Neural crest cell (in vitro differentiated cells): ENCODE measurements at regions not wholly inside any gene's neighbourhood (a gene's known extent, or its start where the extent isn't known, plus 50 kb on each side); places are given as distances from the start of the nearest gene placed in this dataset.
"Not testable (repeated sequence)": the region's sequence is repeated elsewhere in the genome, so short reads cannot be mapped to it uniquely, and the experiment has no call there.

Source experiments
- DNase-seq: peaks from one replicate; pipeline ENCODE4 v3.0.0; 2021; ENCODE audit warnings: low read depth, mixed read lengths, low spot score
- H3K27ac Mint-ChIP-seq: one replicate; pipeline ENCODE4 v1.8.0; 2021; ENCODE audit warnings: mild to moderate bottlenecking, mixed read lengths; ENCODE audit not compliant: unreplicated experiment
- H3K27me3 Mint-ChIP-seq: 2 replicates; pipeline ENCODE4 v1.8.0; 2021; ENCODE audit warnings: low read depth, mild to moderate bottlenecking, mixed read lengths
- H3K36me3 Mint-ChIP-seq: 2 replicates; pipeline ENCODE4 v1.8.0; 2021; ENCODE audit warnings: low read depth, mild to moderate bottlenecking, mixed read lengths
- H3K4me1 Mint-ChIP-seq: 2 replicates; pipeline ENCODE4 v1.8.0; 2021; ENCODE audit warnings: mixed read lengths
- H3K4me3 Mint-ChIP-seq: one replicate; pipeline ENCODE4 v1.8.0; 2021; ENCODE audit warnings: mild to moderate bottlenecking, mixed read lengths
- H3K9me3 Mint-ChIP-seq: 2 replicates; pipeline ENCODE4 v1.8.0; 2021; ENCODE audit warnings: mixed read lengths
- CTCF ChIP-seq: fragments of 200-600 bp; sonication (generic); conservative IDR thresholded peaks from 2 replicates; pipeline ENCODE4 v1.5.0; 2021; ENCODE audit warnings: antibody characterized with exemption, mild to moderate bottlenecking

- Mint-ChIP-seq H3K27ac (no peak overlapping the region), H3K9me3 (peaks cover 9% of the 10 kb centered on the region)
- DNase-seq: no peak
Observed at GRCh38 chr4:112077743-112078142, 67.5 kb upstream of the FAM241A start.

GRCh38 chr4:112082954-112083586, 62.2 kb upstream of the FAM241A start:
- Mint-ChIP-seq H3K9me3 (no peaks in the 10 kb centered on the region), H3K27me3 (no peaks in the 10 kb centered on the region), H3K4me3 (no peak overlapping the region), H3K36me3 (no peaks in the 10 kb centered on the region), H3K4me1 (no peaks in the 10 kb centered on the region), H3K27ac (no peak overlapping the region)
- TF ChIP-seq CTCF: no peak
- no peak for DNase-seq

More at GRCh38 chr4:112077743-112078142, 67.5 kb upstream of the FAM241A start:
- no peaks in the 10 kb centered on the region for H3K4me1 Mint-ChIP-seq
- TF ChIP-seq CTCF: no peak
- no peak overlapping the region for H3K4me3 Mint-ChIP-seq
- H3K36me3 Mint-ChIP-seq: no peaks in the 10 kb centered on the region
- no peaks in the 10 kb centered on the region for H3K27me3 Mint-ChIP-seq

- DNase-seq: no peak
- H3K4me3 Mint-ChIP-seq: no peak overlapping the region
- H3K9me3 Mint-ChIP-seq: no peaks in the 10 kb centered on the region
Observed at GRCh38 chr4:112083587-112084347, 61.5 kb upstream of the FAM241A start.

GRCh38 chr4:112085156-112086035, 59.9 kb upstream of the FAM241A start:
- no peak for DNase-seq
- Mint-ChIP-seq H3K4me3 (no peak overlapping the region), H3K36me3 (no peaks in the 10 kb centered on the region), H3K9me3 (no peaks in the 10 kb centered on the region), H3K27me3 (no peaks in the 10 kb centered on the region), H3K27ac (no peak overlapping the region), H3K4me1 (no peaks in the 10 kb centered on the region)
- no peak for TF ChIP-seq CTCF

More at GRCh38 chr4:112083587-112084347, 61.5 kb upstream of the FAM241A start:
- Mint-ChIP-seq H3K27me3 (no peaks in the 10 kb centered on the region), H3K27ac (no peak overlapping the region), H3K36me3 (no peaks in the 10 kb centered on the region), H3K4me1 (no peaks in the 10 kb centered on the region)
- no peak for TF ChIP-seq CTCF

GRCh38 chr4:112086036-112086434, 59.2 kb upstream of the FAM241A start:
- no peaks in the 10 kb centered on the region for H3K36me3 Mint-ChIP-seq

GRCh38 chr4:112086661-112087060, 58.6 kb upstream of the FAM241A start:
- not testable (repeated sequence) for H3K36me3 Mint-ChIP-seq, H3K9me3 Mint-ChIP-seq, DNase-seq, H3K4me1 Mint-ChIP-seq, H3K4me3 Mint-ChIP-seq, H3K27me3 Mint-ChIP-seq, H3K27ac Mint-ChIP-seq

More at GRCh38 chr4:112086036-112086434, 59.2 kb upstream of the FAM241A start:
- Mint-ChIP-seq H3K9me3 (no peaks in the 10 kb centered on the region), H3K27ac (no peak overlapping the region), H3K4me3 (no peak overlapping the region), H3K27me3 (no peaks in the 10 kb centered on the region), H3K4me1 (no peaks in the 10 kb centered on the region)
- TF ChIP-seq CTCF: no peak
- DNase-seq: no peak

- H3K4me3 Mint-ChIP-seq, H3K27ac Mint-ChIP-seq, H3K9me3 Mint-ChIP-seq, H3K4me1 Mint-ChIP-seq, DNase-seq, H3K36me3 Mint-ChIP-seq: not testable (repeated sequence)
- peaks cover 14% of the 10 kb centered on the region for H3K27me3 Mint-ChIP-seq
Observed at GRCh38 chr4:112092330-112092729, 52.9 kb upstream of the FAM241A start.
